ENCODE measurements at regions not wholly inside any gene's neighbourhood (a gene's known extent, or its start where the extent isn't known, plus 50 kb on each side); places are given as distances from the start of the nearest gene placed in this dataset.

GRCh38 chr2:35163948-35164347 is 1191.6 kb upstream of the CRIM1 start:
- TF ChIP-seq CTCF (IDR thresholded peaks at IDR 0.05) (no peak), POLR2A (IDR thresholded peaks at IDR 0.05) (no peak)
